ENCODE measurements at regions not wholly inside any gene's neighbourhood (a gene's known extent, or its start where the extent isn't known, plus 50 kb on each side); places are given as distances from the start of the nearest gene placed in this dataset.

GRCh38 chr3:159830523-159831154, 158.0 kb upstream of the IL12A start:
- no peak for DNase-seq

- DNase-seq, result no peak
Measured at GRCh38 chr3:159831466-159831865, 157.2 kb upstream of the IL12A start.

DNA sequence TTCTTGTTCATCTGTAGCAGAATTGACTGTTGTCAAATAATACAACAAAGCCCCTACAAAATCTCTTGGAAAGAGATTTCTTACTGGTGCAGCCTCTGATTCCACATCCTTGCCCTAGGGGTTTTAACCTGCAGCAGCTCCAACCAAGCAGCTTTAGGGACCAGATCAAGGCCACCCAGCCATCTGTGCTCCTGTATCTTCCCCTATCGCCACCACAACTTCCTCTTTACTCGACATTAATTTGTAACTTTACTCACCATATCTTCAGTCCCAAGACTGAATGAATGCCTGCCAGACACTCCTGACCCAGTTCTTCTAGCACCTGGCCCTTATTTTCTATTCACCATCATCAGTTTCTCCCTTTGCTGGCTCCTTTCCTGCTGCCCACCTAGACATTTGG, 156.6 kb upstream of the IL12A start:
- no peak for DNase-seq

DNA sequence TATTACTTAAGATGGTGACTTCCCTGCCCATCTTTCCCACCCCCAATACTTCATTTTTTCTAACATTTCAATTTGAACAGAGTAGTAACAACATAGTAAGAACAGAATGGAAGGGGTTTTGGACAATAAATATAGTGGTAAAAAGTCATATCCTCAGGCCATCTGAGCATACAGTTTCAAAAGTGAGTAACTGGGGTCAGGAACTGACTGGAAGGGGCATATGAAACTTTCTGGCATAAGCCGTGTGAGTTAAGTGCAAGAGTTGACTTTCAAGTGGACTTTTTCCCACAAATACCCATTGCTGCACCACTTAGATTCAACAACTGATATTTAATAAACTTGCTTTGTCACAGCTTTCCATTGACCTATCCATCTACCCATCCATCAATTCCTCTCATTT, 153.5 kb upstream of the IL12A start:
- DNase-seq, result no peak

DNA sequence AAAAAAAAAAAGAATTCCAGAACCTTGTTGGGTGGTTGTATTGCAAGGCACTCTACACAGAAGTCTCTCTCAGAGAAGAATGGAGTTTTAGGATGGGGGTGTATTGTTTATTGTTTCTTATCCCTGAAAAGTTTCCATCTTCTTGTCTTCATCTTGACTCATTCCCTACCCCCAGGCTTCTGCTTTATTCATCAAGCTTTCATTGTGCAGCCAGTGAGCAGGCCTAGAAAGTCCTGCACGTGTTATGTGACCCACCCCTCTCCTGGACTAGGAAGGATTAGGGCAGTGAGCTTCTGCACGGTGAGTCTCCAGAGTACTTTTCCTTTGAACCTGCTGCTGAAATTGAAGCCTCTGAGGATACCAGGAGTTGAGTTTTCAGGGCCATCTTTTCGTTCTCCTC, 150.9 kb upstream of the IL12A start:
- no peak for DNase-seq

GRCh38 chr3:159838938-159839337, 149.7 kb upstream of the IL12A start:
- no peak for DNase-seq

- peak; percentile 93 for DNase-seq
Measured at GRCh38 chr3:159839561-159840379, 148.9 kb upstream of the IL12A start, which contains the start of gene SCHIP1. Gene SCHIP1, plus strand, starts transcription at chr3:159839861.

- DNase-seq, result no peak
Measured at GRCh38 chr3:159840703-159841299, 147.8 kb upstream of the IL12A start.

DNA sequence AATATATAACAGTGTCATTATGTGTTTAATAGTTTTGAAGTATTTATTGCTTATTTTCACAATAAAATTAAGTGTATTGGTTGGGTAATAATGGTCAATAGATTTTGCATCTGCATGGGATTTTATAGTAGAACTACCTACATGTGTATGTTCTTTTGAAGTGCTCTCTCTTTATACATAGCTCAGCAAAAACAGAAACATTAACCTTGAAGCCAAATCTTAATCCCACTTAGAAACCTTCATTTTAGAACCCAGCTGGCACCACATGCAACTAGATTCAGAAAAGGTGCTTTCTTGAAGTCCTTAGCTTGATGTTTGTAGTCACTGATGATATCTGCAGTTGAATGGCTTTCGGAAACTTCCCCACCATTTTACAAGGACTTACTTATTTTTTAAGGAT, 146.9 kb upstream of the IL12A start:
- DNase-seq, result no peak

DNA sequence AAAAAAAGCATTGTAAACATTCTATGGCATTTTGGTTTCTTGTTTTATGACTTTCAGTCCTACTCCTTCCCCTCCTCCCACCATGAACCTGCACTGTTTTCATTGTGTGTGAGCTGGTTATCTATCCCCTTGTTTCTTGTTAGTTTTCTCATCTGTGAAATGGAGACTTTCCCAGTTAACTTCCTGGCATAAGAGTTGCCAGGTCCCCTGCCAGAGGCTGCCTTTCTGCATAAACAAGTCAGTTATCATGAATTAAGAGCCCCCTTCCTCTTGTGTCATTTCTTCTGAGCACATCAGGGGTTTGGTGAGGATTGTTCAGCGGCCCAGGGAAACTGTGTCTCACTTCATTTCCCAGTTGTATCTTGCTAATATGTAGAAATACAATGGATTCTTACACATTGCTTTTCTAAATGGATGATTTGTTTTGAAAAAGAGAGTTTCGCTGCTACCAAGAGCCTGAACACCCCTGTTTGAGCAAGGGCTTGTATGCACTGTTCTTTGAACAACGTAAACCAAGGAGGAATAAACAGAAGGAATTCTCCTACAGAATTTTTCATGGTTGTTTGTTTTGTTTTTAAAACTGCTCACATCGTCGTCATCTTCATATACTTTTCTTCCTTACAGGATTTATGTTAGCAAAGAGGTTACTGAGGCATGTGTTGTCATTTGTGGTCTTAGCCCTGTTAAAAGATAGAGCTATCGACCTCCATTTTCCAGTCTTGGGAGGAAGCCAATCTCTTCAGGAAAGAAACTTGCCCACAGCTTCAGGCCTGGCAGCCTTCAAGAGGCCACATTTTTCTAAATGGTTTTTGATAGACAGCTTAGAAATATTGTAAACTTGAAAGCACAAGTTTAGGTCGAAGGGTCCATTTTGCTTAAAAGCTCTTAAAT, 144.6 kb upstream of the IL12A start:
- no peak for DNase-seq

DNA sequence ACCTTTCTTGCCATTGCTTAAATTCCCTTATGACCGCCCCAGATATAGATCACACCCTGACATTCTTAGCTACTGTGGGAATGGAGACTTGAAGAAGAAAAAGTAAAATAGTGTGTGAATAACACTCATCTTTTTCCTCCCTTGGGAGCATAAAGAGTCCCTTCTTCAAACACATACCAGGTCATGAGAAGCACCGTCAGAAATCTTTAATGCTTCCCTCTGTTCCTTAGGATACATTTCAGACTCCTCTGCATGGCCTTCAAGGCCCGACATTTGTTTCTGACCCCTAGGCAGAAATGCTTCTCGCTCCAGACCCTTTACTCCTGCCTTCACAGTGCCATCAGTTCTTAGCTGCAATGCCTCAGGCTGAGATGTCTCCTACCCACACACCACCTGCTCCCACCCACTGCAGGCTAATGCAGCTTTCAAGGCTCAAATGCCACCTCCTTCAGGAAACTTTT, 143.8 kb upstream of the IL12A start:
- DNase-seq, result no peak

DNA sequence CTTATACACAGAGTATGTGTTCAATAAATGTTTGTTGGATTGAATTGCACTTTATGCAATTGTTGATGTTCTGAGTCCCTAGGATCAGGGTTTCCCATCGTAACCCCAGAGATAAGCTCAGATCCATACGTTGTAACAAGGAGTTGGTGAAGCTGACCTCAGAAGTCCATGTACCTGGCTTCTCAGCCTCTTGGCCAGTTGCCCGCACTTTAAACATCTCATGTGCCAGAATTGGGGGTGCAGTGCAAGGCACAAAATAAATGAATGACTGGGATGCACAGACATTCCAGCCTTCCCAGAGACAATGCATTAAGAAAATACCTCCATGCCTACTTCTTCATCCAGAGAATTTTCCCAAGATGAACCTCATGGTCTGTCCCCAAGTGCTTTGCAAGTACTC, 142.9 kb upstream of the IL12A start:
- no peak for DNase-seq

DNA sequence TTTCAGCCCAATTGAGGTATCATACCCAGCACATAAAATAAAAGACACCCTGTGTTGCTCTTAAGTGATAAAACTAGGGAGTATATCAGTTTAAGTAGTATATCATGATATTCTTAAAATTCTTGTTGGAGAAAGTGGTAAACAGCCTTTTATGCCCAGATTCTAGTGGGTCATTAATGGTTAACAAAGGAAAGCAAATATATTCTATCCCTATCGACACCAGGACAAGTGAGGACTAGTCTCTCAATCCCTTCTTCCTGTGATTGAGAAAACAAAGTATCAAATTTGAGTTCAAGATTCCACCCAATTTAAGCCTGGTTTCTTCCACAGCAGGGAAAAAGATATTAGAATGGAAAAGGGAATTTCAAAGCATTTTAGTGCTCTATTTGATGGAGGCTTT, 142.4 kb upstream of the IL12A start:
- no peak for DNase-seq

GRCh38 chr3:159848348-159849118, 140.1 kb upstream of the IL12A start:
- no peak for DNase-seq

DNA sequence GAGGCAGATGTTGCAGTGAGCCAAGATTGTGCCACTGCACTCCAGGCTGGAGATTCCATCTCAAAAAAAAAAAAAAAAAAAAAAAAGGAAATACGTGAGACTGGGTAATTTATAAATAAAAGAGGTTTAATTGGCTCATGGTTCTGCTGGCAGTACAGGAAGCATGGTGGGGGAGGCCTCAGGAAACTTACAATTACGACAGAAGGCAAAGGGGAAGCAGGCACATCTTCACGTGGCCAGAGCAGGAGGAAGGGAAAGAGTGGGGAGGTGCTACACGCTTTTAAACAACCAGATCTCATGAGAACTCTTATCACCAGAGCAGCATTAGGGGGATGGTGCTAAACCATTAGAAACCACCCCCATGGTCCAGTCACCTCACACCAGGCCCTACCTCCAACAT, 138.2 kb upstream of the IL12A start:
- no peak for DNase-seq

DNA sequence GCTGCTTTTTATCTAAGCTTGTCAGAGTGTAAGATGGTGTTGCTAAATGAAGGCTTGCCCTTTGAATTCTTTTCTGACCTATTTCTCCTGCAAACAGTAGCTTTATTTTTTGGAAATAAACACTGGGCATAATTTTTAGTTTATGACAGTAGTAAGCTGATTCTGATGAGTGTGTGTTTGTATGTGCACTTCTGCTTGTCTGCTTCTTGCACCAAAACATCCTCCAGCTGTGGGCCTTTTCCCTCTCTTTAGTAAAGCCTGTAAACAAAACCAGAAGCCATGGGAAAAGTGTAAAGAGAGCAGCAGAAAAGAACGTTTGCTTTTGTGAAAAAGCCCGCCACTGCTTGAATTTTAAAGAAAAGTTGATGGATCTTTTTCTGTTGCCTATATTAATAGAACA, 136.4 kb upstream of the IL12A start:
- DNase-seq, result no peak

DNA sequence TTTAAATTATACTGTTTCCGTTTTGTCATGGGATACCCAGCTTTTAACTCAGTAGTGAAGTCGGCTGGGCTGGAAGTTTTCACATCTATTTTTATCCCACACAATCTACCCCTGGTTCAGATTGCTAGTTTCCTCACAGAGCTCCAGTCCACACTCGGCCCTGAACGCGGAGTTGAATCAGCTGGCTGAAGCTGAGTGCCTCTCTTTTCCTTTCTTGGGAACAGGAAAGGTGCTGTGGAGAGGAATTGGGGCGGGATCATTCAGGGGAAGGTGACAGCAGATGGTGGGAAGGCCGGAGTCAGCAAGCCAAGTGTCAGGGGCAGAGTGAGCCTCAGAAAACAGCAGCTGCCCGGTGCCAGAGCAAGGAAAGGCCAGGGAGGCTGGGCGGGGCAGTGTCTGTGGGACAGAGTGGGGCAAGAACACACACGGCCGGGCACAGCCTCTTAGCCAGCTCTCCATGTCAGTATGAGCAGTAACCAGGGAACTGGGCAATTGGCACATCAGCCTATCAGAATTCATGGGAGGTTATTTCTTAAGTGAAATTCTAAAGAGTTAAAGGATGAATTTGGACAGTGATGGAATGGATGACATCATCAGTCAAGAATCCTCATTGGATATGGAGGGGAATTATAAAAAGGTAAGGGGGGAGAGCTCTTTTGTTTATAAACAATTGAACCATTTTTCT, 135.7 kb upstream of the IL12A start:
- DNase-seq, result no peak

DNA sequence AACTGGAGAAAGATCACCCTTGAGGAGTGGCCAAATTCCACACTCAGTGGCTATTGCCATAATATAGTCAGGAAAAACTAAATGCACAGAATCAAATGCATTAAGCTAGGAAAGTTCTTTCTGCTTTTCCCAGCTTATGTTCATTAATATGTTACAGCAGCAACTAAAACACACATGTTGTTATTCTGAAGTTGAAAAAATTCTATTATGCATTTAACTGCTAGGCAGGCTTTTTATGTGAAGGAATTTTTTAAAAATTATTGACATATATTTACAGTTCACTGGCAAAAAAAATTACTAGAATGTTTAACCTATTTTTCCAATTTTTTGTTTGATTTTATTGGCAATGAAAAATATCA, 135.2 kb upstream of the IL12A start:
- no peak for DNase-seq

- no peak for DNase-seq
Measured at GRCh38 chr3:159854500-159855124, 134.0 kb upstream of the IL12A start.

- DNase-seq, result no peak
Measured at GRCh38 chr3:159855599-159856346, 132.9 kb upstream of the IL12A start.
